ENCODE measurements at regions not wholly inside any gene's neighbourhood (a gene's known extent, or its start where the extent isn't known, plus 50 kb on each side); places are given as distances from the start of the nearest gene placed in this dataset.
"Not testable (repeated sequence)": the region's sequence is repeated elsewhere in the genome, so short reads cannot be mapped to it uniquely, and the experiment has no call there.

DNA sequence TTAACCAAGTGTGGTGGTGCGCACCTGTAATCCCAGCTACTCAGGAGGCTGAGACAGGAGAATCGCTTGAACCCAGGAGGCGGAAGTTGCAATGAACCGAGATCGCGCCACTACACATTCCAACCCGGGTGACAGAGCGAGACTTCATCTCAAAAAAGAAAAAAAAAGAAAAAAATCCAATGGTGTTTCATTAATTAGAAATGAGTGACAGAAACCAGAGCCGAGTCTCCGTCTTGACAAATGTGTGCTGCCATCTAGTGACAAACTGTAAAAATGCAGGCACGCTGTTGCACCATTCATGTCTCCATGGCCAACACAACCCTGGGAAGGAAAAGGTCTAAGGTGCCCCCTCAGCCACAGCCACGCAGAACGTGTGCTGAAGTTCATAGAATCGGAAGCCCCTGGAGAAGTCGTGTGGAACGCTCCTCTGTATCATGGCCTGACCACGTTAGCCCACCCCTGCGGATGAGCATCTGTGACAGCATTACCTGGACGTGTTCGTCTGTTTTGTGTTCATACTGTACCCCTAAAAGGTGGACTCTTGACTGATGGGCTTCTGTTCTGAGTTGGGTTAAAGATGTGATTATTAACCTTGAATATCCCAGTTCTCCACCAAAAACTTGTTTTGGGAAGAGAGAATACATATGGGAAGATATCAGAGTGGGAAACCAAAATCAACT, 94.9 kb downstream of the LYZL2 start:
- Histone ChIP-seq H3K9me3 (ENCODE audit: control insufficient read depth, insufficient read depth, low read length) (no peaks in the 10 kb centered on the region), H3K27ac (ENCODE audit: low read depth, low read length) (no peak overlapping the region), H3K9ac (ENCODE audit: low read depth, low read length) (no peak overlapping the region), H3K4me1 (ENCODE audit: control insufficient read depth, insufficient read depth, low read length) (peaks cover 18% of the 10 kb centered on the region; the same call in 1 of the 2 replicates), H3K27me3 (ENCODE audit: control insufficient read depth, insufficient read depth, low read length) (no peaks in the 10 kb centered on the region), H3K4me3 (ENCODE audit: low read depth, low read length) (no peak overlapping the region), H3K36me3 (ENCODE audit: control insufficient read depth, insufficient read depth, low read length) (no peaks in the 10 kb centered on the region)

DNA sequence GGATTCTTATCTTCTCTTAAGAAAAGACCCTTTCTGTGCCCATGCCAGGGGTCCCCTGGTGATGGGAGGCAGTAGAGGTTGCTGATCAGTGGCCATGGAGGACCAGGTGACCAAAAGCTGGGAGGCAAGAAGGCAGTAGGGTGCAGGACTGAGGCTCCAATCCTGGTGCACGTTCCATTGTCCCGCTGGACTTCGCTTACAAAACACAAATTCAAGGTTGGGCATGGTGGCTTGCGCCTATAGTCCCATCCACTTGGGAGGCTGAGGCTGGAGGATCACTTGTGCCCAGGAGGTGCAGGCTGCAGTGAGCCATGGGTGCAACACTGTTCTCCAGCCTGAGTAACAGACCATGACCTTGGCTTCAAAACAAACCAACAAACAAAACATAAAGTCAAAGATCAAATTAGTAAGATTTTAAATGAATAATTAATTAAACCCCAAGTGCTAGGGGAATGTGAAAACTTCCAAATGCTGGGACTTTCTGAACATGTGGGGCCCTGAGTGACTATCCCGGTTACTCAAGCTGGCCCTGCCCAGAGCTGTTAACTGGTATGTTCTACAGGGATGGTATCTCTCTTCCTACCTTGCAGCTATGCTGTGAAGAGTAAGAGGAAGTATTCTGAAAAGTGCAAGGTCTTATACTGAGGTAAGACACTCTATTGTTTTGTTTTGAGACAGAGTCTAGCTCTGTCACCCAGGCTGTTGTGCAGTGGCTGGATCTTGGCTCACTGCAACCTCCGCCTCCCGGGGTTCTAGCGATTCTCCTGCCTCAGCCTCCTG, 97.6 kb downstream of the LYZL2 start:
- Histone ChIP-seq H3K9me3 (ENCODE audit: control insufficient read depth, insufficient read depth, low read length) (no peaks in the 10 kb centered on the region), H3K9ac (ENCODE audit: low read depth, low read length) (no peak overlapping the region), H3K27ac (ENCODE audit: low read depth, low read length) (no peak overlapping the region), H3K36me3 (ENCODE audit: control insufficient read depth, insufficient read depth, low read length) (no peaks in the 10 kb centered on the region), H3K4me3 (ENCODE audit: low read depth, low read length) (no peak overlapping the region), H3K27me3 (ENCODE audit: control insufficient read depth, insufficient read depth, low read length) (no peaks in the 10 kb centered on the region), H3K4me1 (ENCODE audit: control insufficient read depth, insufficient read depth, low read length) (peaks cover 19% of the 10 kb centered on the region)

DNA sequence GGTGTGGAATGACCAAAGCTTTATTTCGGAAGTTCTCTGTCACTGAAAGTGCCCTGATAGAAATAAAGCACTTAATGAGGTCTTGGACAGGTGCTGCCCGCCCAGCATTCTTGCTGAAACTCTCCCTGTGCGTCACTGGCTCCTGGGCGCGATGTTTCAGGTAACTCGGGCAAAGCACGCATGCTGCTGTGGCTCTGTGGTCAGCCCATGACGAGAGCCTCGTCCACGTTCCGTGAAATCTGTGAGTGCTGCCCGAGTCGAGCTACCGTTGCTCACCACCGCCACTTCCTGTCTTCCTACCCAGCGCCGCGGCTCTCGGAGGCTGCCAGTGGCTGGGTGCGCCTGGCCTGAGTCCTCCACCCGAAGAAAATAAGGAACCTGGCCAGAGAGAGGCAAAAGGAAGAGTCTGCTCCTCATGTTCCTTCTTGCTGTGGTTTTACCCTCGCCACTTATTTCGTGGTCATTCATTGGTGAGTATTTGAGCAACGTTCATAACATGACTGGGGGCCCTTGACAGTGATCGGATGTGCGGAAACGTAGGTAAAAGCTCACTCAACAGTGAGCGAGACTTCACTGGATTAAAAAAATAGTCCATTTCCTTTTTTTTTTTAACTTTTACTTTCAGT, 95.5 kb downstream of the MAP3K8 start:
- Histone ChIP-seq H3K4me3 (ENCODE audit: low read depth, low read length) (no peak overlapping the region), H3K4me1 (ENCODE audit: control insufficient read depth, insufficient read depth, low read length) (peaks cover 17% of the 10 kb centered on the region), H3K36me3 (ENCODE audit: control insufficient read depth, insufficient read depth, low read length) (no peaks in the 10 kb centered on the region), H3K9me3 (ENCODE audit: control insufficient read depth, insufficient read depth, low read length) (no peaks in the 10 kb centered on the region), H3K27ac (ENCODE audit: low read depth, low read length) (no peak overlapping the region), H3K27me3 (ENCODE audit: control insufficient read depth, insufficient read depth, low read length) (no peaks in the 10 kb centered on the region), H3K9ac (ENCODE audit: low read depth, low read length) (no peak overlapping the region)

DNA sequence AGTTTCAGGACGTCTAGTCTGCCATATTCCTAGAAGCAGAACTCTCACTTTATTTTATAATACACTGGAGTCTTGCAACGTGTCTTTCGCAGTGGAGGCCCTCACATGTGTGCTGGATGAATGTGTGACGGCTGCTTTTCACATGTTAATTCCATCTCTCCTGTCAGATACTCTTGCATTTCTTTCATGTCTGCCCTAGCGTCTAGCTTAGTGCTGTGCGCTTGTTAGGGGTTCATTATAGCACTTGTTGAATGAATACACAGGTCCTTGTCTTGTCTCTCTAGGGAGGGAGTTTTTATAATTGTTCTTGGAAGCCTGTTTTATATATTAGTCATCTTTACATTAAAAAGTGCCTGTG, 94.4 kb downstream of the MAP3K8 start:
- Histone ChIP-seq H3K4me3 (ENCODE audit: low read depth, low read length) (no peak overlapping the region), H3K27ac (ENCODE audit: low read depth, low read length) (peak overlapping the region; percentile 26), H3K9ac (ENCODE audit: low read depth, low read length) (no peak overlapping the region), H3K4me1 (ENCODE audit: control insufficient read depth, insufficient read depth, low read length) (peaks cover 17% of the 10 kb centered on the region), H3K9me3 (ENCODE audit: control insufficient read depth, insufficient read depth, low read length) (no peaks in the 10 kb centered on the region), H3K36me3 (ENCODE audit: control insufficient read depth, insufficient read depth, low read length) (no peaks in the 10 kb centered on the region), H3K27me3 (ENCODE audit: control insufficient read depth, insufficient read depth, low read length) (no peaks in the 10 kb centered on the region)

DNA sequence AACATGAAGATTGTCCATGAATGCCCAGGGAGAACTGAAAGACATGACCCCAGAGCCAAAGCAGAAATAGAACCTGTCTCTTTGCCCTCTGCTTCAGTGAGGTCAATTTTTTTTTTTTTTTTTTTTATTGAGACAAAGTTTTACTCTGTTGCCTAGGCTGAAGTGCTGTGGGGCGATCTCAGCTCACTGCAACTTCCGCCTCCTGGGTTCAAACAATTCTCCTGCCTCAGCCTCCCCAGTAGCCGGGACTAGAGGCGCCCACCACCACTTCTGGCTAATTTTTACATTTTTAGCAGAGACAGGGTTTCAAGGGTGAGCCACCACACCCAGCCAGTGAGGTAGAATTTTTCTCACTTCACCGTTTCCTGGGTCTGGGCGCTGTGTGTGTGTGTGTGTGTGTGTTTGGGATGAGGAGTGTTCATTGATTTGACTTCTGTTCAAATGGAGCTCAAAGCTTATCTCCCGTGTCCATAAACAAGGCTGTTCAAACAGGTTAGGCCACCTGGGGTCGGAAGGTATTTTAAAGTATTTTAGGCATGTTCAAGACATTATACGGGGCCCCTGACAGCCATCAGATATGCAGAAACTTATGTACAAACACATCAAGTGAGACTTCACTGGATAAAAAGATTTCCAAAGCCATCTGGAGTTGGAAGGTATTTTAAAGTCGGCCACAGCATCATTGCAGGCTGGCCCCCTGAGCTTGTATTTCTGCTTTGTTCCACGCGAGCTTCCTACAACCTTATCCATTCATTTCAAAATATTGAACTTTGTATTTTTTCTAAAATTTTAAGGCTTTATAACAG, 93.8 kb downstream of the MAP3K8 start:
- Histone ChIP-seq H3K4me3 (ENCODE audit: low read depth, low read length) (no peak overlapping the region), H3K27ac (ENCODE audit: low read depth, low read length) (peak overlapping the region; percentile 26), H3K9me3 (ENCODE audit: control insufficient read depth, insufficient read depth, low read length) (no peaks in the 10 kb centered on the region), H3K36me3 (ENCODE audit: control insufficient read depth, insufficient read depth, low read length) (no peaks in the 10 kb centered on the region), H3K9ac (ENCODE audit: low read depth, low read length) (no peak overlapping the region), H3K27me3 (ENCODE audit: control insufficient read depth, insufficient read depth, low read length) (no peaks in the 10 kb centered on the region), H3K4me1 (ENCODE audit: control insufficient read depth, insufficient read depth, low read length) (peaks cover 16% of the 10 kb centered on the region)

DNA sequence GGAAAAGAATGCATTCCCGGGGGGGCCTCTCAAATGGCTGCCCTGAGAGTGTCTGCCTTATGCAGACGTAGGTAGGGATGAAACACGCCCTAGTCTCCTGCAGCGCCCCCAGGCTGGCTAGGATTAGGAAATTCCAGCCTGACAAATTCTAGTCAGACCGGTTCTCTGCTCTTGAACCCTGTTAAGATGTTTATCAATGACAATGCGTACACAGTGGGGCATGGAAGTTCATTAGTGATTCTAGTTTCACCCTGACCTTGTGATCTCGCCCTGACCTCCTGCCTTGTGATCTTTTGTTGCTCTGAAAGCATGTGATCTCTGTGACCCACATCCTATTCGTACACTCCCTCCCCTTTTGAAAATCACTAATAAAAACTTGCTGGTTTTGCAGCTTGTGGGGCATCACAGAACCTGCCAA, 88.7 kb downstream of the MAP3K8 start:
- not testable (repeated sequence) for H3K9ac ChIP-seq (ENCODE audit: low read depth, low read length); H3K9me3 ChIP-seq (ENCODE audit: control insufficient read depth, insufficient read depth, low read length); H3K27me3 ChIP-seq (ENCODE audit: control insufficient read depth, insufficient read depth, low read length); H3K4me3 ChIP-seq (ENCODE audit: low read depth, low read length); H3K36me3 ChIP-seq (ENCODE audit: control insufficient read depth, insufficient read depth, low read length)
- Histone ChIP-seq H3K27ac (ENCODE audit: low read depth, low read length) (peak overlapping the region; percentile 55), H3K4me1 (ENCODE audit: control insufficient read depth, insufficient read depth, low read length) (peaks cover 11% of the 10 kb centered on the region; the same call in 1 of the 2 replicates)

DNA sequence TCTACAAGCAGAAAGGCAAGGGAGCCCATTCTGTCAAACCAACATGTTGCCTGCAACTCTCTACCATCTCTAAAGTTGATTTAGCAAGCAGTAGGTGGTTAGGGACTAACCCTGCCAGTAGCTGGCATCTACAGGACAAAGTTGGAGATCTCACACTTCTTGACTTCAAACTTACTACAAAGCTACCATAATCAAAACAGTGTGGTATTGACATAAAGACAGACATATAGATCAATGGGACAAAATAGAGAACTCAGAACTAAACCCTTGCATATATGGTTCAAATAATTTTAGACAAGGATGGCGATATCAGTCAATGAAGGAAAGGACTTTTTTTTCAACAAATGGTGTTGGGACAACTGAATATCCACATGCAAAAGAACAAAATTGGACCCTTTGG, 84.9 kb downstream of the MAP3K8 start:
- H3K9me3 ChIP-seq (ENCODE audit: control insufficient read depth, insufficient read depth, low read length): 0 out of 2 replicates have a peak, but pooled peaks cover 9% of the 10 kb centered on the region
- H3K4me1 ChIP-seq (ENCODE audit: control insufficient read depth, insufficient read depth, low read length): peaks cover 11% of the 10 kb centered on the region; the same call in 1 of the 2 replicates
- no peaks in the 10 kb centered on the region for H3K36me3 ChIP-seq (ENCODE audit: control insufficient read depth, insufficient read depth, low read length)
- H3K9ac ChIP-seq (ENCODE audit: low read depth, low read length): no peak overlapping the region
- H3K27ac ChIP-seq (ENCODE audit: low read depth, low read length): no peak overlapping the region
- no peak overlapping the region for H3K4me3 ChIP-seq (ENCODE audit: low read depth, low read length)
- no peaks in the 10 kb centered on the region for H3K27me3 ChIP-seq (ENCODE audit: control insufficient read depth, insufficient read depth, low read length)

All from HUES48 (cell line).